ENCODE measurements at regions not wholly inside any gene's neighbourhood (a gene's known extent, or its start where the extent isn't known, plus 50 kb on each side); places are given as distances from the start of the nearest gene placed in this dataset.
"Not testable (repeated sequence)": the region's sequence is repeated elsewhere in the genome, so short reads cannot be mapped to it uniquely, and the experiment has no call there.

- peak; percentile 4 for DNase-seq
Observed at GRCh38 chr3:87792534-87793336, 266.1 kb downstream of the CGGBP1 start, which contains the start of gene HTR1F. TSS of gene HTR1F (plus strand) at chr3:87792706.

- DNase-seq: no peak
Observed at GRCh38 chr3:87792198-87792533, 266.6 kb downstream of the CGGBP1 start.

DNA sequence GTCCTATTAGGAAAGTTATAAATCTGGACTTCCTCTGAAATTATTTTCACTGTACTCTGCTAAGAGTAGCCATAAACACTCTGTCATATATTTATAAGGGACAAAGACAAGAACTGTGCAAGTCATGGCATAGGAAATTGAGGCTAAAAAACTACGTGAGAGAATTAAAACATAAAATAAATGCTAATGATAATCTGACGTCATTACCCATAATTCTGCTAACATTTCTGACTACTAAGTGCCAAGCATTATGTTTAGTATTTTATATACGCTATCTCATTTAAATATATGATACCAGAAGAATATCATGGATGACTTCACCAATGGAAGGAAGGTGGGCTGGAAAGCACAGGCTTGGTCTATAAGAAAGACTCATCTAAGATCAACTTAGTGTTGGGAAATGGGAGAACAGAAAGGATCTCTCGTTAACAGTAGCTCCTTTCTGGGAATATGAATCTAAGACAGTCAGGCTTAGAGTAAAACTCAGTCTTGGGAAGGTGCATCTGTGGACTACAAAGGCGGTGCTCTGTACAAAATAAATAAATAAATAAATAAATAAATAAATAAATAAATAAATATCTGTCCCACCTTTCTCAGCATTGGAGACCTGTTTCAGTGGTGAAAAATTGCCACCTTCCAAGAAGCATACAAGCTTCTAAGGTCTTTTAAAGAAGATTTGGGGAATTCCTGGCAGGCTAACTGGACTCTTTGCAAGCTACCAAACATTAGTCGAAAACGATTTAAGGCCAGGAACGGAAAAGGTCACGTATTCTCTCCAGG lies 267.4 kb downstream of the CGGBP1 start:
- no peak for DNase-seq

DNA sequence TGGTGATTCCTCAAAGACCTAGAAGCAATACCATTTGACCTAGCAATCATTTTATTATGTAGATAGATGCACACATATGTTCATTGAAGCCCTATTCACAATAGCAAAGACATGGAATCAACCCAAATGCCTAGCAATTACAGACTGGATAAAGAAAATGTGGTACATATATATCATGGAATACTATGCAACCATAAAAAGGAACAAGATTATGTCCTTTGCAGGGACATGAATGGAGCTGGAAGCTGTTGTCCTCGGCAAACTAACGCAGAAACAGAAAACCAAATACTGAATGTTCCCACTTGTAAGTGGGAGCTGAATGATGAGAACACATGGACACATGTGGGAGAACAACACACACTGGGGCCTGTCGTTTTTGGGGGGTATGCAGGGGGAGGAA lies 269.8 kb downstream of the CGGBP1 start:
- not testable (repeated sequence) for DNase-seq

DNA sequence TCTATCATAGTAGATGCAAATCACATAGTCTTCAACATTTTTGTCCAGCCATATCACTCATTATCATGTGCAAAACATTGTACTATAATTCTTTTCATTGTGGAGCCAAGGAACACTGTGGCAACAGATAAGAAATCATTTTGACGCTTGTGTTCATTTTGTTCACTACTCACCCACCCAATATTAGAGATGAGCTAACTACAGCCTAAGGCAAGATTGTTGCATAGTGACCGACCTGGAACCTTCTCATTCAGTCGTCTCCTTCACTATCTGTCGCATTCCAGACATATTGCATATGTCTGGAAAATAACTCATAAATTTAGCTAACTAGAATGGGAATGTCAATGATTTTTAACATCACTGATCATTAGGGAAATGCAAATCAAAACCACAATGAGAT lies 270.3 kb downstream of the CGGBP1 start:
- DNase-seq: no peak

DNA sequence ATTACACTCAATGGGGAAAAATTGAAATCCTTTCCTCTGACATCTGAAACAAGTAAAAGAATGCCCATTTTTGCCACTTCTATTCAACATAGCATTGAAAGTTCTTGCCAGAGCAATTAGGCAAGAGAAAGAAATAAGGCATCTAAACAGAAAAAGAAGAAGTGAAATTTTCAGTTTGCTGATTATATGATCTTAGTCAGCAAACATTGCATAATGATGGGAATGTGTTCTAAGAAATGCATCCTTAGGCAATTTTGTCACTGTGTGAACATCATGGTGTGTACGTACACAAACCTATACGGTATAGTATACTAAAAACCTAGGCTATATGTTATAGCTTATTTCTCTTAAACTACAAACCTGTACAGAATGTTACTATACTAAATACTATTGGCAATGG lies 278.0 kb downstream of the CGGBP1 start:
- DNase-seq: no peak

GRCh38 chr3:87778876-87779275 lies 279.9 kb downstream of the CGGBP1 start:
- no peak for DNase-seq

DNA sequence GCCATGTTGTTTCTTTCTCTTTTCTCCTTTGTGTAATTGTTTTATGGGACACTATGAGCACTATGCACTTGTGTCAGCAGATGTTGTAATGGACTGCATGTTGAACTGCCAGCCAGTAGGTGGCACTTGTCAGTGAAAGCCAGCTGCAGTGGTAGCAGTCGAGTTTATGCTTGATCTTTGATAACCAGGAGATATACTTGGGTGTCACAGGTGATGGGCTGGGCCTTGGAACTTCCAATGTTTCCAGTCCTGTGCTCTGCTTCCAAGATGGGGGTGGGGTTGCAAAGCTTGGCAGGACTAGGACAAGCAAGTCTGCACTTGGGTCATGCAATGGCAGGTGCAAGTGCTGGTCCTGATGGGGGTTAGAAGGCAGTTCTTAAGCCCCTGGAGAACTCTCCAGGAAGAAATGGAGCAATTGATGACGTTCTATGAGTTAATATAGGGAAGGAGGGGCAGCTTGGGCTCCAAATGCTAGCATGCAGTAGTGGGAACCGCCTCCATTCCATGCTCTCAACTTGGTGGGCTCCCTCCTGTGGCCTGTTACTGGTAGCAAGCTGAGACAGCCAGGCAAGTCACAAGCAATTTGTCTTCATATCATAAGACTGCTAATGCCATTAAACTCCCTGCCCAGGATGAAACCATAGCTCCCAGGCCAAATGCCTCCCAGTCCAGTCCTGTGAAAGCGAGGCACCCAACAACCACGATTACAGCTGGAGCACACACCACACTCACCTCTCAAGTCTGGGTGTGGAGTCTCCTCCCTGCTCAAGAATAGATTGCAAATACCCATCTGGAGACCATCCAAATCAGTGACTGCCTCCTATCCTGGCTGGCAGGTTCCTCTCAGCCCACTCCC lies 287.2 kb downstream of the CGGBP1 start:
- DNase-seq: no peak

DNA sequence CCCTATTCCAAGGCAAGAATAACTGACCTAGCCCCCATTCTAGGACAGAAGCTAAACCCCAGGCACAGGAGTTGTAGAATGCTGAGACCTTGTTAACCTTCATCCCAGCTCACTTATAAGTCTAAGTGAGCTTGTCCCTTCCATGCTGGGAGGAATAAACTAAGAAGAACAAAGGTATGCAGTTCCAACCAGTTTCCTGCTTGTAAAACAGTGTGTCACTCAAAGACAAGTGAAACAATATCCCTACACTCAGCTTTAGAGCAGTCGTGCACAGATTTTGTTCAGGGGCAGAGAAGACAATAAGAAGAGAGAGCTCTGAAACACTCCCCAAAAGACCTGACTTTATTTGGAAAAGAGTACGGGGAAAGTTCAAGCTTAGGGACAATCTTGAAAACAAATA lies 292.1 kb downstream of the CGGBP1 start:
- no peak for DNase-seq

DNA sequence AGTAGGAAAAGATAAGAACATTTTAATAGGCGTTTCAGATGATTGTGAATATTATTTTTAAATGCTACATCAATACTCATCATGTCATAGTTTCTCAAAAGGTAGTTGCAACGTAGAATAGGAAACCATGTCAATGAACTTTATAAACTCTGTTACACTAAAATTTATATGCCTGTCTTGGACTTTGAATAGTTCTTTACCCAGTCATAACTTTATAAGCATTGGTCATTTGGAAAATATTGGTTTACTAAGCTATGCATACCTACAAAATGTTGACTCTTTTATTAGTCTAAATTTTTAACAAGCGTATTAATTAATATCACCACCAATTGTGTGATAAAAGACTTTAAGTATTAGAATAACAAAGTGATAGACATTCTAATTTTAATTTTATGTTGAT lies 293.5 kb downstream of the CGGBP1 start:
- no peak for DNase-seq

GRCh38 chr3:87761795-87762194 lies 297.0 kb downstream of the CGGBP1 start:
- no peak for DNase-seq

DNA sequence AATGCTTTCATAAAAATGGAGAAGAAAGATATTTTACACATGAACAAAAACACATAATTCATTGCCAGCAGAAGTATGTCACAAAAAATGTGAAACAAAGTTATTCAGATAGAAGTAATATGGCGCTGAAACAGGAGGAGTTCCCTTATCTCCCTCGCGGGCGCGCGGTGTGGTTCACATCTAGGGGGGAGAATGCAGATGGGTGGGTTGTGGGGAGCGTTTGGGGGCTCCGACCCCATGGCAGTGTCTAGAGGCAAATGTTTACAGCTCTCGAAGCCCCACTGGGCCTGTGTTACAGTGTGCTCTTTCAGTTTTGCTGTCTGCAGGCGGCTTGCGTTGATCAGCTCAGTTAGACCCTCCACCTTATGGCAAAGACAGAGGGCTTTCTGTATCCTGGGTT lies 297.5 kb downstream of the CGGBP1 start:
- DNase-seq: no peak

DNA sequence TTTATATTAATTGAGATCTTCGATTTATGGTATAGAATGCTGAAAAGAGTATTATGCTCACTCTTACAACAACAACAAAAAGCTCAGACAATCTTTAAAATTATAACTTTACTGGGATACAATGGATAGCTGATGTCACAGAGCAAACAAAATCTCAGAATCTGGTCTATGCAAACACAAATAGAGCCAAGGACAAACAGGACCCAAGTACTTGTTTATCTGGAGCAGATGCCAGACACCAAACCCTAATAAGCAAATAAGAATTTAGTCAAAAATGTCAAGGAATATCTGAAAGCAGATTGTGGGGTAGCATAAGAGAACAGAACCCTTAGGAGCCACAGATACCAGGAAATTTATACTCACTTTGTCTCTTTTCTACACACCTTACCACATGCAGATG lies 302.2 kb downstream of the CGGBP1 start:
- DNase-seq: no peak

DNA sequence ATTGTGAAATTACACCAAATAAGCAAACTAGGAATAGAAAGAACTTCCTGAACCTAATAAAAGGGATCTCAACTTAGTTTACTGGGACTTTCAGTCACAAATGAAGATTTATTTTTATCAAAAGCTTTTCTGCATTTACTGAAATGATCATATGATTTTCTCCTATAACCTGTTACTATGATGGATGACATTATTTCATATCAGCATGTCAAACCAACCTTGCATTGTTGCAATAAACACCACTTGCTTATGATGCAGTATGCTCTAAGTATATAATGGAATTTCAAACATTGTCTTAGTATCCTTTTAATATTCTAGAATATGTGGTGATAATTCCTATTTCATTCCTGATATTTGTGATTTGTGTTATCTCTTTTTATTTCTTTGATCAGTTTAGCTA lies 303.0 kb downstream of the CGGBP1 start:
- DNase-seq: no peak

DNA sequence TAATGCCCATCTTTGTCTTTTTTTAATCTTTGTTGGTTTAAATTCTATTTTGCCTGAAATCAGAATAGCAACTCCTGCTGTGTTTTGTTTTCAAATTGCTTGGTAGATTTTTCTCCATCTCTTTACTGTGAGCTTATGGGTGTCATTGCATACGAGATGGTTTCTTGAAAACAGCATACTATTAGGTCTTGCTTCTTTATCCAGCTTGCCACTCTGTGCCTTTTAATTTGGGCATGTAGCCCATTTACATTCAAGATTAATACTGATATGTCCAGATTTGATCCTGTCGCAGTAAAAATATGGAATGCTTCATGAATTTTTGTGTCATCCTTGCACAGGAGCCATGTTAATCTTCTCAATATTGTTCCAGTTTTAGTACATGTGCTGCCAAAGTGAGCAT lies 316.6 kb downstream of the CGGBP1 start:
- no peak for DNase-seq

GRCh38 chr3:87740894-87741293 lies 317.9 kb downstream of the CGGBP1 start:
- DNase-seq: not testable (repeated sequence)

DNA sequence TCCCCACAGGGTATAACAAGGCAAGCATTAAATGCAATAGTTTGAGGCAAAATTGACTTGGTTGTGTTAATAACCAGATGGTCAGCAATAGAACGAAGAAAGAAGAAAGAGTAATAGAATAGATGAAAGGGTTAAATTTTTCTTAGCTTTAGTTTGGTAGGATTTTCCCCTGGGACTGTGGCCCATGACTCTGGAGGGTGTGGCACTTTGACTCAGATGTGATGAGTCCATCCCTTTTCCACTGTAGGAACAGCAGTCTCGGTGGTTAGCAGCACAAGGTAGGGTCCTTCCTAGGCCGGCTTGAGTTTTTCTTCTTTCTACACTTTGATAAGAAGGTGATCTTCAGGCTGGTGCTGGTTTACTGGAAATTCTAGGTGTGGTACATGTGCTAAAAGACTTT lies 321.0 kb downstream of the CGGBP1 start:
- not testable (repeated sequence) for DNase-seq

GRCh38 chr3:87733671-87734367 lies 325.0 kb downstream of the CGGBP1 start:
- DNase-seq: no peak

- DNase-seq: no peak
Observed at GRCh38 chr3:87732294-87732693, 326.5 kb downstream of the CGGBP1 start.

DNA sequence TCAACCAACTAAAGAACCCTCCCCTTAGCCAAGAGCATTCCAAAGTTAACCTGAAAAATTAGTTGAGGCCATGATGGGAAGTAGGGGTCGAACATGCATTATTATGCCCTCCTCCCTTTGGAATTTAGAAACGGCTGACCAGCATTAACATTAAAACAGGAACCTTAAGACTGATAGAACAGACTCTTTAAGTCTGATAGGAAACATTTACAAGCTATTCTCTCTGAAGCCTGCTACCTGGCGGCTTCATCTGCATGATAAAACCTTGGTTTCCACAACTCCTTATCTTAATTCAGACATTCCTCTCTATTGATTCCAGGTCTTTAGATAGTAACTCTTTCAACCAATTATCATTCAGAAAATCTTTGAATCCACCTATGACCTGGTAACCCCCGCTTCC lies 331.0 kb downstream of the CGGBP1 start:
- no peak for DNase-seq

DNA sequence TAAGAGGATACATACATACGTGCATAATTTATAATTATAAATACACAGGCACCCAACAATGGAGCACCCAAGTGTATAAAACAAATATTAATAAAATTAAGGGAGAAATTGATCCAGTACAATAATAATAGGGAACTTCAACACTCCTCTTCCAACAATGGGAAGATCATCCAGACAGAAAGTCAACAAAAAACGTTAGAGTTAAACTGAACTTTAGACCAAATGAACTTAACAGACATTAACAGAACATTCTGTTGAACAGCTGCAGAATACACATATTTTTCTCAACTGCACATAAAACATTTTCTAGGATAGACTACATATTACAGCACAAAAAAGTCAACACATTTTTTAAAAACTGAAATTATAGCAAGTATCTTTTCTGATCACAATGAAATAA lies 339.7 kb downstream of the CGGBP1 start:
- DNase-seq: no peak

- no peak for DNase-seq
Observed at GRCh38 chr3:87710511-87710910, 348.3 kb downstream of the CGGBP1 start.

GRCh38 chr3:87710028-87710427 lies 348.8 kb downstream of the CGGBP1 start:
- DNase-seq: no peak
